AG10803 (cell line): ENCODE measurements at regions not wholly inside any gene's neighbourhood (a gene's known extent, or its start where the extent isn't known, plus 50 kb on each side); places are given as distances from the start of the nearest gene placed in this dataset.

ENCODE experiments used
- DNase-seq: peaks from one replicate; pipeline ENCODE4 v3.0.0; 2010; ENCODE audit warnings: low read depth
- H3K4me3 ChIP-seq: 2 replicates; pipeline ENCODE4 v1.5.1; 2011; ENCODE audit warnings: mild to moderate bottlenecking, low read length, control low read depth
- TF ChIP-seq, protein P1 (sequence below): conservative IDR thresholded peaks from 2 replicates; pipeline ENCODE4 v1.5.1; 2011; ENCODE audit warnings: mild to moderate bottlenecking, low read length, control low read depth, inconsistent platforms

DNA sequence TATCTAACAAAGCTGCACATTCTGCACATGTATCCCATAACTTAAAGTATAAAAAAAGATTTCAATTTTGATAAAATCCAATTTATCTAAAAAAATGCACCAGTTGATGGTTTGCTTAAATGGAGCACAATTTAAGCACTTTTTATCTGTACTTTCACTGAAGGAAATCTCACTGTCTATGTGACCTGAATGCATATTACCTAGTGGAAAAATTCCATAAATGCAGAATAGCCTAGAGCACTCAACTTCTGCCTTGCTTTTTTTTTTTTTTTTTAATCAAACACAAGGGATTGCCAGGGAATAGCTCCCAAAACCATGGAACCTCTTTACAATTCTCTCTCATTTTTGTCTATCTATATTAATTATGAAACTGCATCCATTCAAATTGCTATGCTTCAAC, 80.4 kb downstream of the RFPL4B start:
- TF ChIP-seq, protein P1, sequence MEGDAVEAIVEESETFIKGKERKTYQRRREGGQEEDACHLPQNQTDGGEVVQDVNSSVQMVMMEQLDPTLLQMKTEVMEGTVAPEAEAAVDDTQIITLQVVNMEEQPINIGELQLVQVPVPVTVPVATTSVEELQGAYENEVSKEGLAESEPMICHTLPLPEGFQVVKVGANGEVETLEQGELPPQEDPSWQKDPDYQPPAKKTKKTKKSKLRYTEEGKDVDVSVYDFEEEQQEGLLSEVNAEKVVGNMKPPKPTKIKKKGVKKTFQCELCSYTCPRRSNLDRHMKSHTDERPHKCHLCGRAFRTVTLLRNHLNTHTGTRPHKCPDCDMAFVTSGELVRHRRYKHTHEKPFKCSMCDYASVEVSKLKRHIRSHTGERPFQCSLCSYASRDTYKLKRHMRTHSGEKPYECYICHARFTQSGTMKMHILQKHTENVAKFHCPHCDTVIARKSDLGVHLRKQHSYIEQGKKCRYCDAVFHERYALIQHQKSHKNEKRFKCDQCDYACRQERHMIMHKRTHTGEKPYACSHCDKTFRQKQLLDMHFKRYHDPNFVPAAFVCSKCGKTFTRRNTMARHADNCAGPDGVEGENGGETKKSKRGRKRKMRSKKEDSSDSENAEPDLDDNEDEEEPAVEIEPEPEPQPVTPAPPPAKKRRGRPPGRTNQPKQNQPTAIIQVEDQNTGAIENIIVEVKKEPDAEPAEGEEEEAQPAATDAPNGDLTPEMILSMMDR: no peak
- DNase-seq: no peak
- no peak overlapping the region for H3K4me3 ChIP-seq

DNA sequence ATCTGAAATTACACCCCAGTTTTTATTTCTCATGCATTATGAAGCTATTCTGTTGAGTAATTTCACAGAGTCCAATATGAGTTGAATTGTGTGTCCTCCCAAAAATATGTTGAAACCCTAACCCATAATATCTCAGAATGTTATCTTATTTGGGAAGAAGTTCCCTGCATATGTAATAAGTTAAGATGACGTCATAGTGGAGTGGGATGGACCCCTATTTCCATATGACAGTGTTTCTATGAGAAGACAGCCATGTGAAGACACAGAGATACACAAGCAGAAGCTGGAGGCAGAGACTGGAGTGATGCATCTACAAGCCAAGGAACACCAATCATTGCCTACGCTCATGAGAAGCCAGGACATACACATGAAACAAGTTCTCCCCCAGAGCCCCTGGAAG, 81.3 kb downstream of the RFPL4B start:
- no peak for DNase-seq
- TF ChIP-seq, protein P1: no peak
- no peak overlapping the region for H3K4me3 ChIP-seq

DNA sequence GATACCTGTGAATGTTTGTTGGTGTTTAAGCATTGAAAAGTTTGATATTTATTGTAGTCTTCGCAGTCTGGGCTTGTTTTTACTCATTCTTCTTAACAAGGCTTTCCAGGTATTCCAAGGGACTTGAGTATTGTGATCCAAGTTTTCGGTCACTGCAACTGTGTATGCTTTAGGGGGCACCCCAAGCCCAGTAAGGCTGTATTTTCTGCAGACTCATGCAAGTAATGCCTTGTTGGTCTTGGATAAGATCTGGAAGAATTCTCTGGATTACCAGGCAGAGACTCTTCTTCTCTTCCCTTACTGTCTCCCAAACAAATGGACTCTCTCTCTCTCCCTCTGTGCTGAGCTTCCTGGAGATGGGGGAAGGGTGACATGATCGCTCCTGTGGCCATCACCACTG, 82.1 kb downstream of the RFPL4B start:
- DNase-seq: peak; percentile 44
- TF ChIP-seq, protein P1: peak; percentile 36
- H3K4me3 ChIP-seq: no peak overlapping the region

DNA sequence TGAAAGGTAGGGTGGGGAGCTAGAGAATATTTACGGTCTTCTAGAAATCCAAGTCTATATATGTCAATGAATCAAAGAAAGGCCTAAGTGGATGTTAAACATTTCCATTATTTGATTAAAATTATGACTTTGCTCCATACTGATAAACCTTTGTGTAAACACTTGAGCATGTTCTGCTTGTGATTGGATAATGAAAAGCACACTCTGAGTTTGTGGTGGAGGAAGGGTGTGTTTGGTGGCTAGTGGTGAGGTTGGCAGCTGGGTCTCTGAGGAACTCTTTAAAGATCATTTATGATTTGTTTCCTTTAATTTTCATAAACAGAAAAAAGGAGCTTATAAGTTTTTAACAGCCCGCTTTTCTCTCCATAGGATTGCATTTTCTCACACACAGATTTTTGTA, 84.7 kb downstream of the RFPL4B start:
- TF ChIP-seq, protein P1: no peak
- no peak for DNase-seq
- H3K4me3 ChIP-seq: no peak overlapping the region

DNA sequence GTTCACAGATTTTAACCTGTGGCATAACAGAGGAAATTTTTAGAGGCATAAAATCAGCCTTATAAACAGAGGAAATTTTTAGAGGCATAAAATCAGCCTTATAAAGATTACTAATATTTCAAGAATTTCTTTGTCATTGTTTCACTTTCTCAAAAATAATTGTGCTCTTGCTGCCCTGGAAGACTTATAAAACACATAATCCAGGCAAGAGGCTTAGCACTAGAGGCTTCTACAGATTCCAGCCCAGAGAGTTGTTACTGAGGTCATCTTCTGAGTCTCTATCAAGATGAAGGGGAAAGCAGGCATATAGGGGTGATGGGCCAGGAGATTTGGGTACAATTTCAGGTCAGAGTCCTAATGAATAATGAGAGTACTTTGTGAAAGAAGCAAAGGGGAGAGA, 85.7 kb downstream of the RFPL4B start:
- H3K4me3 ChIP-seq: no peak overlapping the region
- DNase-seq: no peak
- TF ChIP-seq, protein P1: no peak

DNA sequence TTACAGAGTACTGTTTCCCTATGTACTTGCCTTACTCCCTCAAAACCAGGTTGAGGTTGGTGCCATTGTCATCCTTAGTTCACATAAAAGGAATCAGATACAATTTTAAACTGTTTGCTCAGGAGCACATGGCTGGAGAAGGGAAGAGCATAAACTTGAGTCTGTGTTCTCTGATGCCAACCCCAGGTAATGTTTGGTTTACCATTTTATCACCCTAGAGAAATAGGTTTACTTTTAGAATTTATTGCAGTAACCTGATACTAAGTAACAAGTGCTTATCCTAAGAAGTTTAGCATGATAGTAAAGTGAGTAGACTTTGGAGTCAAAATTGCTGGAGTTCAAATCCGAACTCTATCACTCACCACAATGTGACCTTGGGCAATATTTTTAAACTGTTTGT, 86.3 kb downstream of the RFPL4B start:
- TF ChIP-seq, protein P1: no peak
- no peak for DNase-seq
- no peak overlapping the region for H3K4me3 ChIP-seq

DNA sequence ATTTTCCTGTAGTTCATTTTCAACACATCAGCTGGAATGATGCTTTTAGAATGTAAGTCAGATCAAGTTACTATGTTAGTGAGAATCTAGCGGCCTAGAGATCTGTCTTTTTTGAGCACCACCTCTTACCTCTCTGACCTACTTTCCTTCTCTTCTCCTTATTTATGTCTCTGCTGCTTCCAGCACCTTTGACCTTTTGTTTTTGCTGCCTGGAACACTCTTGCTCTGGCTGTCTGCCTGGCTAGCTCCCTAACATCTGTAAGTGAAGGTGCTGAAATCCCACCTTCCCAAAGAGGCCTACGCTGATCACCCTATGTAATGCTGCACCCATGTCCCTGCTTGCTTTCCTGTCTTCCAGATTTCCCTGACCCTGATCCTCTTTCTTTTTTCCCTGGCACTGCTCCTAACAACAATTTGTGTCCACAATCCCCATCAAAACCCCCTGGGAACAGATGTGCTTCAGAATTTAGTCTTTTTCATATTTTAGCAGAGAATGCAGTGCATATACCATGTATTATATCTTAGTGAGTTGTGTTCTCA, 87.8 kb downstream of the RFPL4B start:
- DNase-seq: no peak
- TF ChIP-seq, protein P1: no peak
- no peak overlapping the region for H3K4me3 ChIP-seq
